ENCODE measurements at regions not wholly inside any gene's neighbourhood (a gene's known extent, or its start where the extent isn't known, plus 50 kb on each side); places are given as distances from the start of the nearest gene placed in this dataset.
A peak's percentile ranks its signal among the peaks of the same experiment; 100 is the strongest.
"Not testable (repeated sequence)": the region's sequence is repeated elsewhere in the genome, so short reads cannot be mapped to it uniquely, and the experiment has no call there.

DNA sequence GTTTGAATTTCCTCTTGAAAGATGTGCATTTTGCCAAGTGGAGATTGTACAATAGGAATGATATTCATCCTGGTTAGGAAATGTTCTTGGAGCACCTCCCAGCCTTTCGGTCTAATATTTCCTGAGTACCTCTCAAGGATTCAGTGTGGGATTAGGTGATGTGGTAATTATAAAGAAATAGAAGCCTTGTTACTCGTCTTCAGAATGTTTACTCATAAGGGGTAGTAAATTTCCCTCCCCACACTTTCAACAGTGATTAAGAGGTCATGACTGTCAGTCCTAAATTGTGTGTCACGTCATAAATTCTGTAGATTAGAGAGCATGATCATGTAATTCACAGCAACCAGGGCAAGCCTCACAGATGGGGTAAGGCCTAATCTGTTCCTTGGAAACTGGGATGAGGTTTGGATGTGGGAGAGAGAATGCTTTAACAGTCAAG is 633.1 kb upstream of the TBL1XR1 start:
- peak; percentile 96 for DNase-seq

DNA sequence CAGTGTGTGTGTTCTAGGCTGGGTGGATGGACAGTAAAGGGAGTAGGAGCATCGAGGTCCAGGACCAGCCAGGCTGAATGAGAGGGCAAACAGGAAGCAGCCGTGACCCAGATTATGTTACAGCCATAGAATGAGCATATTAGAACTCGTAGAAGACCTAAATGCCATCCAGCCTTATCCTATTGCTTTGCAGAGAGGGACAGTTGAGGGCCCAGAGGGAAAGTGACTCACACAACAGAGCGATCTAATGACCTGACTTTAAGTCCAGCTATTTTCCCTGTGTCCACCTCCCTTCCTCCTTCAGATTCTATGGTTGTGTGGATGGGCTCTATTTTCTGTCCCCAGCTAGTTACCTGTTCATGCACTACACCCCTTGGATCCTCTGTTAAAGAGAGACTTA is 634.1 kb upstream of the TBL1XR1 start:
- DNase-seq = no peak

DNA sequence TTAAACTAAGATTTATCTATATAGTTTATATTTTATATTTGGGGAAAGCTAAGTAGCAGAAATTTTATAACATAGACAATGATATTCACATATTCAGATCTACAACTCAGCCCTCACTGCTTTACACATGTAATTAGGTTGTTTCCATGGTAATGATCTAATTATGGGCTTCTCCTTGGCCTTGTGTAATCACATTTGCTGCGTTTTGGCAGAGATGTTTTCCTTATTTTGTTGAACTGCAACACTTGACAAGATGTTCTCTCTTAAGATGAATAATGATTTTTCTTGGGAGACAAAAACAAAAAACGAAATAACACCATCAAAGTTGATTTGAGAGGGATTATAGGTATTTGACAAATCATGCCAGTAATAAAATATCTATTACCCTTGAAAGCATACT is 635.6 kb upstream of the TBL1XR1 start:
- no peak for DNase-seq

DNA sequence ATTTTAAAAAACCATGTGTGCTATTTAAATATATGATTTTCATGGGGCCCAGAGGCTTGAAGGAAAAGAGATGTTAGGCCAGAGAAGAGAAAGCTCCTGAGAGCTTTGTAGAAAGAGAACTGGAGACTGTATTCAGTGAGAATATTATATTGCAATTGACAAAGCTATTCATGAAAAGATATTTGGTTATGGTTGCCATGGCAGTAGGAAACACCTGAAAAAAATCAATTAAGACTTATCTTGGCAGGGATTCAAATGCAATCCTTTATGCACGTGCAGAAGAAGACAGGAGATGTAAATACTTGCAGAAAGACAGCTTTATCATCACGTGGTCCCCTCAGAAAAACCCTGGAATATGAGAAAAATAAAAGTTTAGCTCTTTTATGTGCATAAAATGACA is 636.0 kb upstream of the TBL1XR1 start:
- no peak for DNase-seq

DNA sequence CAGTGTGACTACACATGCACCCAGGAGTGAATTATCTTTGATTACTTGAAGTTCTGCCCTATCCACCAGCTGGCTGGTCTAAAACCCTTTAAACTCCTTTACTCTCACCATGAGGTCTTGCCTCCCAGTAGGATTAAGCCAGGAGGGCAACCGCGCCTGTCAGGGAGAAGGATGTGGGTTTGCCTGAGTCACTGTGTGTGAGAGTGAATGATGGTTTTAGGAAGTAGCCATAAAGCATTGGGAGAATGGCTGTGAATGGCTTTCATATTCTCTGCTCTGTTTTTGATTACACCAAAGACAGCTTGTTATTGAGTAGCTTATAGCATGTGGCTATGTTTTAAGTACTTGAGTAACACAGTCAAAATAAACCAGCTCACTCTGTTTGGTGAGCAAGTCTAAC is 637.7 kb upstream of the TBL1XR1 start:
- DNase-seq = peak; percentile 98

DNA sequence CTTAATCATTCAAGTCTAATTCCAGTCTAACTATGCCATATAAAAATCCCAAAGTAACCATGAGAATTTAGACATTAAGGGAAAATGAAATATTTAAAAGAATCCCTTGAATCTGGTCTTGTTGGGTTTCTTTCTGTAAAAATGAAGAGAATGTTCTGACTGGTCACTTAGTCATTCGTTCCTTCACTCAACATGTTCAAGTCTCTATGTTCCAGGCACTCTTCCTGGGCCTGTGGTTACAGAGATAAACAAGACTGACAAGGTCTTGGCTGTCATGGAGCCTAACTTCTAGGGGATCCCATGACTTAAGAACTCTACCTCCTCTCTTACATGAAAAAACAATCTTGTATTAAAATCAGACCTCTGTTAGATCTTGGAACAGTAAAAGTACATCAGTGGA is 638.6 kb upstream of the TBL1XR1 start:
- peak; percentile 97 for DNase-seq

DNA sequence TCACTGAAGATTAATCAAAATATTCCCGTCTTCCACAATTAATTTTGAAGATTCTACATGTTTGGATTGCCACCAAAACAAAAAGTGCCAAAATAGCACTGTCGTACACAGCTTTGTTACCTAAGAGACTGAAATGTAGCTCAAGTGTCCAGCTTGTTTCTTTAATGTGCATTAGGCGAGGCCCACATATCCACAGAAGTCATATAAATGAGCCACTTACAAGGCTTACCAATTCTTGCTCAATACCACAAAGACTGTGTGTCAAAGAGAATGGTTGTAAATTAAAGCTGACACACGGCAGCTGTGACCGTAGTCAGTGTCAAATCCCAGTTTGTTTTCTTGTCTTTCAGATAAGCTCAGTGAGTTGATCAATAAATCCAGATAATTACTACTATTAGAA is 639.4 kb upstream of the TBL1XR1 start:
- DNase-seq = peak; percentile 30

DNA sequence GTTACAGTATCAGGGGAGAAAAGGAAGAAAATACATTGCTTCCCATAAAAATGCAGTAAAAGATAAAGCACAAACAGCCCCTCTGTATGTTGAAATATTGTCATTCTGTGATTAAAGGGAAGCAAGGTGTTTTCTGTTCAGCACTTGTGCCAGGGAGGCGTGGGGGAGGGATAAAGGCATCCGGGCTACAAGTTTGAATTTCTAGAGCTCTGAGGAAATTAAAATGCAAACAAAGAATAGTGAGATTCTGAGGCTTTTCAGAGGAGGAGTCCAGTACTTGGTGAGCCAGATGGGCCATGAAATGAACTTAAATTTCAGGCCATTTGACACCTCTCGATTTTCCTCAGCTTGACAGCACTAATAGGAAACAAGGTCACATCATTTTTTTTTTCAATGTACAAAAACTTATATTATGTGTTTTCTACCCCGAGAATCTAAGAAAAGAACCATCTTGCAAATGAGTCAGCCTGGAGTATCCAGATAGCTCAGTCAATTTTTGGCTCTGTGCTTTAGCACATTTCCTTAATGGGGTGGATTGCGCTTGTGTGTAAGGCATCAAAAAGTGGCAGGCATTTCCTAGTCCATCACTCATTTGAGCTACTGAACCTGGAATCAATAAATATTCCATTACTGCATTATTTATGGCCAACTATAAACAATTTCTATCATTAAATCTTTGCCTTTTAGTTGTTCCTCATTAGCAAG is 640.8 kb upstream of the TBL1XR1 start:
- DNase-seq = peak; percentile 51

DNA sequence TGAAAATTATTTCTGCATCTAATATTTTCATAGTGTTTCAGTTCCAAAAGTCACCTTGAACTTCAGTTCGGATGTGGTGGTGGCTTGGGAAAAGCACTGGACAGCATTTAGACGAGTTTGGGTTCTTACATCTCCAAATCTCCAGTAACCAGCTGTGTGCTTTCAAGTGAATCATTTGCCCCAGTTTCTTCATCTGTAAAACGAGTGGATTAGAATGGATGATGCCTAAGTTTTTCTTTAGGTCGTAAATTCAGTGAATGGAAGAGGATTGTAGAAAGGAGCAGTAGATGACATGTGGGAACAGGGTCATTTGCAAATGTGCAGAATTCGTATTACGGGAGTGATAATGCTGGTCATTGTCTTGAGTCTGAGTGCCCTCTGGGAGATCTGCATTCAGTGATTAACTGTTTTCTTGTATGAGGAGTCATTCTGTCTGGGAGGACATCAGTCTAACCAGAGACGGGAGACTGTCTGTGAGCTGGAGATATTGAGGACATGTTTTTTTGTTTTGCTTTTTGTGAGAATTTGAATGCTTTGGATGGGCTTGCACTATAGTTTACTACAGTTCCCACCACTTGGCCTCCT is 641.6 kb upstream of the TBL1XR1 start:
- DNase-seq = no peak

DNA sequence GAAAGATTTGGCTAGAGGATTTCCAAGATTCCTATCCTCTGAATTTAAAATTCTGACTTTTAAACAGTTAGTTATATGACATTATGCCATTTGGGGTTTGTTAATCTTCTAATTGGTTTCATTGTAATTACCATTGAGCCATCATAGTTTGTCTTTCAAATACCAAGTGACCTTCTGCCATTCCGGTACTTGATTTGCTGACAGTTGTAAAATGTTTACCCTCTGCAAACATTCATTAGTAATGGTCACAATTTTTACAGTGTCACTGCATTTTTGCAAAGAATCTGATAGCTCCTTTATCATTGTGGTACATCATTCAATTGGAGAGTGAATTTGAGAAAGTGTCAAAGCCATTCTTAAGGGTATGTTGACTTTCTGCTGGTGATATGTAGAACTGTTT is 645.0 kb upstream of the TBL1XR1 start:
- DNase-seq = no peak

DNA sequence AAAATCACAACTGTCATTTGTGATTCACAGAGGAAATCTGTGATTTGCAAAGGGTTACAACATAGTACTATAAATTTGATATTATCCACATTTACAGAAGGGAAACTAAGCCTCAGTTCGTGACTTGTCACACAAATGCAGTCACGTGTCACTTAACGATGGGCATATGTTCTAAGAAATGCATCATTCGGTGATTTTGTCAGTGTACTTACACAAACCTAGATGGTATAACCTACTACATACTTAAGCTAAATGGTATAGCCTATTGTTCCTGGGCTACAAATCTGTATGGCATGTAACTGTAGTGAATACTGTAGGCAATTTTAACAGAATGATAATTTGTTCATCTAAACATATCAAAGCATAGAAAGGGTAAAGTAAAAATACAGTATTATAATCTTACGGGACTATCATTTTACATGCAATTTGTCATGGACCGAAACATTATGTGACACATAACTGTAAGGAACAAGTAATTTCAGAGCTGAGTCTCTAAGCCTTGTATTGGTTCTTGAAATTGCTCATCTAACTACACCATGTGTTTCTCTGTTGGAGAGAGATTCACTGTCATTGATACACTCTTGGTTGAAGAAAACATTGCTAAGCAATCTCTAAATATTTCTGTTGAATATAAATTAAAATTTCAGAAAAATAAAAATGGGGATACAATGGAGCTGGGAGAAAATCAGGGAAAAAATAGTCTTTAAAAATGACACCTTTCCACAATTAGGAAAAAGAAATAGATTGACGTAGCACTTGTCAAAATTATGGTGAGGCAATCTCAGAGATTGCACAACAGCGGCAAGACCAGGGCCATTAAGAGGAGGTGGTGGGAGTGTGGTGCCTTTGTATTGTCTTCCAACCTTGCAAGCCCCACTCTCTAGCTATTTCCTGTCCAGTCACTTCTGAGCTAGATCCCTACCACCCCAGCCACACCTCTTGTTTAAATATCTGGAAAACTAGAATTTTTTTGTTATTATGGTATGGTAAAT is 645.8 kb upstream of the TBL1XR1 start:
- DNase-seq = no peak

DNA sequence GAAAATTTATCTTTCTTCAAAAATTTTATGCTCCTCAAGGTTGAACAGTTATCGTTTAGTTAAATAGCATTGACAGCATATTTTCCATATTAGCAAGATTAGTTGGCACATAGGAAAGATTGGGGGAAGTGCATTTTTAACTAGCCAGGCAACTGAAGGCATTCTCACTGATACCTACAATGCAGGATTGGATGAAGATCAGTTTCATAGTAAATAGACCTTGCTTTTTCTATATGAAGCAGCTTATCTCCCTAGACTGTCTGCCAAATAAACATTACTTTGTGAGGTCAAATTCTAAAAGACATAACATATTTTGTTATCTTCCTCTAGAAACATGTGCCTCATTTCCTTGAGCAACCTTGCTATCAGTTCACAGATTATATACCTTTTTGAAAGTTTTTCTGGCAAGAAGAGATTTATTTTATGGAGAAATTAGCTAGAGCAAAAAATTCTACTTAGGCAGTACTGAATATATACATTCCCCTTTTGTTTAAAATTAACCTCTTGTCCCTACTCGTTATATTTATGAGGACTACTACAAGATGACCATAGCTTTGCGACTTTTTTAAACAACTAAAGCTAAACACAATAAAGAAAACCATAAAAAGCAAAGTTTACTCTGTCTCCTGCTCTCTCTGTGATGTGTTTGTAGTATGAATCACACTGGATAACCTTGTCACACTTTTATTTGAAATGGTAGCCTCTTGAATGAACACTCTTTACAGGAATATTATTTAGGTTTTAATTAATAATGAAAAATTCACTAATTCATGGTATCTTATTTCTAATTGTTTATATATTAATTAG is 654.9 kb upstream of the TBL1XR1 start:
- peak; percentile 40 for DNase-seq

DNA sequence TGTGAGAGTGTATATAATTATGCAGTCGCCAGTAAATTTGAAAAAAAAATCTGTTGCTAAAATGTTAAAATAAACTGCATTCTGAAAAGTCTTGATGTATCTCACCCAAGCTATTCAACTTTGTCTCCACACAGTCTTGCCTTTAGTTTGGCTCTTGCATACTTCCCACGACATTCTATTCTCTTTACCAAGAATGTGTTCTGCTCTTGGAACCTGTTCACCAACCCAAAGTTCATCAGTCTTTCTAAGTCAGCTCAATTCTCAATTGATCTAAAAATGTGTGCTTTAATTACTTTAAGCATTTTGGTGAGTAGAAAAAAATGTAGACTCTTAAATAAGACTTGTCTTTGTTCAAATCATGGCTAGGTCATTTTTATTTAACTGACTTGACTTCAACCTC is 657.7 kb upstream of the TBL1XR1 start:
- DNase-seq = no peak

DNA sequence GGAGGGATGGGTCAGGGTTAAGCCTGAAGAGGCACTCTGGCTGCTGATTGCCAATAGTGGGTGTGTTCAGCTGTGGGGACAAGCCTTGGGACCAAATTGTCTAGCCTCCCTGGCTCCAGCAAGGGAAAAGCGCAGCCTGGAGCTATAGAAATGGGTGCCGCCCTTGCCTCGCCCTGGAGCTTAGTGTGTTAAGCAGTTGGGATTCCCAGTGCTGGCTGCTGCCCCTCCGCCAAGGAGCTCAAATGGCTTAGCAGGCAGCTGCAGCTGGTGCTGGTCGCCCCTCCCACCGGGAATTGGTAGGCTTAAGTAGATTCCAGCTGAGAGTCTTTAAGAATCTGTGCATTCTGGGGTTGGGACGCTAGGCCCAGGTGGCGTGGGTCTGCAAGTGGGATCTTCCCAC is 662.9 kb upstream of the TBL1XR1 start:
- no peak for DNase-seq

DNA sequence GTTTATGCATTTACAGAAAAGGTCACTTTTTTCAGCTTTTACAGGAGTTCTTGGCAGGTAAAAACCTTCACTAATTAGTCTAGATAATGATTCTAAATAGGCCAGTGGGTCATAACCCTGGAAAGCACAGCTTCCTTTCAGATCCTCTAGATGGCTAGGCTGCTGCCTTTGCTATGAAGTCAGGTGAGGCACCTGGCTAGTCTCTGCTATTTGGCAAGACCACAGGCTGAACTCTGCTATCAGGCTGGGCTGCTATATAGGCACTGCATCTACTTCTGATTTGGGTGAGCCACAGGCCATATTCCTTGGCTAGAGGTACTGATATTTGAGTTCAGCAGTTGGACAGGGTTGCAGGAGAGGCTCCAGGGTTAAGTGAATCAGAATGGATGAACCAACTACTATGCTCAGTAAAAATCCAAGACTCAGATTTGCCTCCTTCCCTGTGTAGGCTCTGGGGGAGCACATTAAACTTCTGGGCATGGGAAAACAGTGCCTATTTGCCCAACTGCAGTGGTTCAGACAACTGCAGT is 665.7 kb upstream of the TBL1XR1 start:
- DNase-seq = no peak

DNA sequence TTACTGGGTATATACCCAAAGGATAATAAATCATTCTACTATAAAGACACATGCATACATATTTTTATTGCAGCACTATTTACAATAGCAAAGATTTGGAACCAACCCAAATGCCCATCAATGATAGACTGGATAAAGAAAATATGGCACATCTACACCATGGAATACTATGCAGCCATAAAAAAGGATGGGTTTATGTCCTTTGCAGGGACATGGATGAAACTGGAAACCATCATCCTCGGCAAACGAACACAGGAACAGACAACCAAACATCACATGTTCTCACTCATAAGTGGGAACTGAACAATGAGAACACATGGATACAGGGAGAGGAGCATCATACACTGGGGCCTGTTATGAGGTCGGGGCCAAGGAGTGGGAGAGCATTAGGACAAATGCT is 665.0 kb upstream of the KCNMB2 start:
- not testable (repeated sequence) for DNase-seq

DNA sequence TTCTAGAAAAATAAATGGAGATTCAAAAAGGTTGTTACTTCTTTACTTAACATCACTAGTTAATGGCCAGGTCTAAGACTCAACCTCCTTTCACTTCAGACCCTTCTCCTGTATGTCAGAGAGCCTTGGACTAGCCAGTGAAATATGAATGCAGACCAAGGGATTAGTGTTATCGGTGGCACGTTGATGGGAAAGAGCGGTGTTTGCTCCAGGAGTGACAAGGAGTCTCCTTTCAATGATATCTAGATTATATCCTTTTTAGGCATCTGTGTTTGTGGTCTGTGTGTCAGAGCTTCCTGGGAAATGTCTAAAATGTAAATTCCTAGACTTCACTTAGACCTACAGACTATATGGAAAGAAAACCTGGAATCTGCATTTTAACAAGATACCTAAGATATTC is 658.0 kb upstream of the KCNMB2 start:
- peak; percentile 48 for DNase-seq

DNA sequence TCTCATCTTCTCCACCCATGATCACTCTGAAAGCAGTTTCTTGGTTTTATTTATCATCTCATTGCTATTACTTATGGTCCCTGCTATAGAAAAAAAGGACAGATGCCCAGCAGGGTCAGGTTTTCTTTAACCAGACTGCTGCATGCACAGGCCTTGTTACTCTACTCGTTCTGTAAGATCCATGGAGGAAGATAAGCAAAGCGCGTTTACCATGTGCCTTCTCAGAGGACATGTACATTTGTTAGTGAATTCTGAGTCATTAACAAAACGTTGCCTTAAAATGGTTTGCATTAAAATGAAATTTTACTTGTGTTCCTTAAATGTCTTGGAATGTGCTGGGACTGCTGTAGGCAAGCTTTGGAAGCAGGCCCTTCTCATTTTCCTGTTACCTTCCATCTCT is 657.3 kb upstream of the KCNMB2 start:
- DNase-seq = peak; percentile 35

DNA sequence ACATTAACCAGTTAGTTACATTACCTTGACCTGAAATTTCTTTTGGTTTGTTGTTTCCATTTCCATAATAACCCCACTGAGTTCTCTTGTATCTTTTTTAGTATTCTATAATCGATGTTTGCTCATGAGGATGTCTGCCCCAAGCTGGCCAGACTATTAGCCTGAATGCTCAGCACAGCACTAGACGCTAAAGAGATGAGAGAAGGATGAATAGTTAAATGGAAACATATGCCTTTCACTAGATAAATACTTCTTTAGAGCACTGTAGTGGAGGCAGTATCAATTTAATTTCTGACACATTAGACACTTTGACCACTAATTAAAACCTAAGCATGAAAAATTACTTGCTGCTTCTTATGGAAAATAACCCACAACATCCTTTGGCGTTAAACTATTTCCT is 654.9 kb upstream of the KCNMB2 start:
- peak; percentile 52 for DNase-seq

DNA sequence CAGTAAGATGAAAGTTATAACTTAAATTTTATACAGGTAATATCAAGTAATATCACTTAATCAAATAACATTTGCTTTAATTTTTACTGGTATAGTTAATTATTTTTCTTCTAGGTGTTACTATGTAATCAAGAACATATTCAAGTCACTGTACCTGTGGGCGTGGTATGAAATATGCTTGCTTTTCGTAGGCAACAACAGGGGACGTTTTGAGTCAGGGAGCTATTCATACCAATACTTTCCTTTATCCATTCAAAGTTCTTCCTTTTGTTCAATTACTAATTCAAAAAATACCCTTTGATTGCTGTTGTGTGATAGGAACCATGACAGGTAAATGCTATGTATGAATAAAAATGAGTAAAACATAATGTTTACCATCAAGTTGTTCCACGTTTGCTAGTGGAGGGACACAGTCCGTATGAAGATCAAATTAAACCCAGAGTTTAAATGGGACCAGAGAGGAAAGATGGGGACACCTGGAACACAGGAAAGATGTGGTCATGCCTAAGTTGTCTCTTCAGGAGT is 654.0 kb upstream of the KCNMB2 start:
- DNase-seq = no peak

DNA sequence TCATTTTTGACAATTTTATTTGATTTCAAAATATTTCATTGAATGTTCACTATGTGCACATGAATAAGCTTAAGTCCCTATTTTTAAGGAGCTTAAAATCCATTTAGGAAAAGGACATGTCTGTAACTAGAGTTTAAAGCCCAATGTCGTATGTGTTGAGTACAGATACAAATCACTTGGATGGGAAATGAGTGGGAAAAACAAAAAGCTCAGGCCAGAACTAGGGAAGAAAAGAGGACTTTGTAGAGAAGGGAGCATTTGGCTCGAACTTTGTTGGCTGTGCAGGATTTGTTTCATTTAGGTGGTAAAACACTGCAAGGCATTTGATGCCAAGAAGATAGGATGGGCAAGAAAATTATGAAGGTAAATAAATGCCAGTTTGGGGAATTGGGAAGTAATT is 653.1 kb upstream of the KCNMB2 start:
- no peak for DNase-seq

DNA sequence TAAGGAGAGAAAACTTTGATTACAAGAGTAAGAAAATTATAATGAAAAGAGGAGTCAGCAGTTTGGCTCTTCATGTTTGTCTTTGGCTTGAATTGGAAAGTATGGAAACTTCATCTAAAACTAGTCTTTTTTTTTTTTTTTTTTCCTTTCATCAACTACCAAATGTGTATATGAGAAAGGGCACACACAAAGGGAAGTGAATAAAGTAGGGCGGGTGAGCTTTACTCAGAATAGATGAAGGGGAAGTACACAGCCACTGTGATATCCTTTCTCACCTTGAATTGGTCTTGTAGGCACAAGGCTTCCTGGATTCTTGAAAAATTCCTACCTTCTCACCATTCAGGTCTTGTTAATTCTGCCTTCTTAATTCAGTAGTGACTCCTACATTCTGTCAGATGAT is 652.3 kb upstream of the KCNMB2 start:
- DNase-seq = no peak

All from fibroblast of skin of right biceps (primary cell).